Liver (tissue), 3 donors: ENCODE measurements at regions not wholly inside any gene's neighbourhood (a gene's known extent, or its start where the extent isn't known, plus 50 kb on each side); places are given as distances from the start of the nearest gene placed in this dataset.

Experiments
- CTCF ChIP-seq: fragments of 150-350 bp; IDR thresholded peaks from 2 replicates; pipeline ENCODE4 v1.5.1; 2017; ENCODE audit warnings: improper control_type of control experiment, low read depth, low read length; ENCODE audit not compliant: missing input control
- EGR1 ChIP-seq, 2 donors: IDR thresholded peaks; 2 replicates each; pipeline ENCODE4 v1.6.1; 2016 to 2018; ENCODE audit warnings: antibody characterized with exemption in 2 of 2, low read depth in 2 of 2
- MAX ChIP-seq: IDR thresholded peaks from 2 replicates; pipeline ENCODE4 v1.6.1; 2016; ENCODE audit warnings: antibody characterized with exemption
- RAD21 ChIP-seq, 2 donors: IDR thresholded peaks; 2 replicates each; pipeline ENCODE4 v1.6.1; 2016; ENCODE audit warnings: antibody characterized with exemption in 2 of 2, mild to moderate bottlenecking in 2 of 2
- RXRA ChIP-seq, 2 donors: IDR thresholded peaks; 2 replicates each; pipeline ENCODE4 v1.6.1; 2017 to 2018; ENCODE audit warnings: antibody characterized with exemption in 2 of 2, mild to moderate bottlenecking in 1 of 2
- SP1 ChIP-seq: IDR thresholded peaks from 2 replicates; pipeline ENCODE4 v1.6.1; 2018; ENCODE audit warnings: antibody characterized with exemption, mild to moderate bottlenecking
- TAF1 ChIP-seq: conservative IDR thresholded peaks from 2 replicates; pipeline ENCODE4 v1.6.1; 2016; ENCODE audit warnings: antibody characterized with exemption, mild to moderate bottlenecking
- YY1 ChIP-seq: IDR thresholded peaks from 2 replicates; pipeline ENCODE4 v1.6.1; 2016; ENCODE audit warnings: antibody characterized with exemption, mild to moderate bottlenecking
- TF ChIP-seq, protein P1 (sequence below): IDR thresholded peaks from 2 replicates; pipeline ENCODE4 v1.6.1; 2016; ENCODE audit warnings: antibody characterized with exemption, mild to moderate bottlenecking
- donor health status: healthy.
- donor health status: healthy.

- TF ChIP-seq CTCF = no peak
- TF ChIP-seq SP1 = no peak
- TF ChIP-seq, protein P1, sequence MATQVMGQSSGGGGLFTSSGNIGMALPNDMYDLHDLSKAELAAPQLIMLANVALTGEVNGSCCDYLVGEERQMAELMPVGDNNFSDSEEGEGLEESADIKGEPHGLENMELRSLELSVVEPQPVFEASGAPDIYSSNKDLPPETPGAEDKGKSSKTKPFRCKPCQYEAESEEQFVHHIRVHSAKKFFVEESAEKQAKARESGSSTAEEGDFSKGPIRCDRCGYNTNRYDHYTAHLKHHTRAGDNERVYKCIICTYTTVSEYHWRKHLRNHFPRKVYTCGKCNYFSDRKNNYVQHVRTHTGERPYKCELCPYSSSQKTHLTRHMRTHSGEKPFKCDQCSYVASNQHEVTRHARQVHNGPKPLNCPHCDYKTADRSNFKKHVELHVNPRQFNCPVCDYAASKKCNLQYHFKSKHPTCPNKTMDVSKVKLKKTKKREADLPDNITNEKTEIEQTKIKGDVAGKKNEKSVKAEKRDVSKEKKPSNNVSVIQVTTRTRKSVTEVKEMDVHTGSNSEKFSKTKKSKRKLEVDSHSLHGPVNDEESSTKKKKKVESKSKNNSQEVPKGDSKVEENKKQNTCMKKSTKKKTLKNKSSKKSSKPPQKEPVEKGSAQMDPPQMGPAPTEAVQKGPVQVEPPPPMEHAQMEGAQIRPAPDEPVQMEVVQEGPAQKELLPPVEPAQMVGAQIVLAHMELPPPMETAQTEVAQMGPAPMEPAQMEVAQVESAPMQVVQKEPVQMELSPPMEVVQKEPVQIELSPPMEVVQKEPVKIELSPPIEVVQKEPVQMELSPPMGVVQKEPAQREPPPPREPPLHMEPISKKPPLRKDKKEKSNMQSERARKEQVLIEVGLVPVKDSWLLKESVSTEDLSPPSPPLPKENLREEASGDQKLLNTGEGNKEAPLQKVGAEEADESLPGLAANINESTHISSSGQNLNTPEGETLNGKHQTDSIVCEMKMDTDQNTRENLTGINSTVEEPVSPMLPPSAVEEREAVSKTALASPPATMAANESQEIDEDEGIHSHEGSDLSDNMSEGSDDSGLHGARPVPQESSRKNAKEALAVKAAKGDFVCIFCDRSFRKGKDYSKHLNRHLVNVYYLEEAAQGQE = no peak
- TF ChIP-seq MAX = no peak
- TF ChIP-seq RXRA (IDR thresholded peaks at IDR 0.05) = no peak
- no peak for TF ChIP-seq RAD21 (IDR thresholded peaks at IDR 0.05)
- no peak for TF ChIP-seq TAF1
- no peak for TF ChIP-seq YY1
- no peak for TF ChIP-seq EGR1 (IDR thresholded peaks at IDR 0.05; ENCODE audit: low read depth in 2 of 2)
Measured at GRCh38 chrX:87901060-87901459, 383.5 kb downstream of the KLHL4 start.
